ENCODE measurements at regions not wholly inside any gene's neighbourhood (a gene's known extent, or its start where the extent isn't known, plus 50 kb on each side); places are given as distances from the start of the nearest gene placed in this dataset.

- Histone ChIP-seq H3K4me1 (ENCODE audit: low read length) (no peaks in the 10 kb centered on the region), H3K4me3 (ENCODE audit: low read length) (no peak overlapping the region), H2AFZ (ENCODE audit: low read length) (no peak overlapping the region), H3K9me2 (replicated peaks; ENCODE audit: insufficient read depth, low read length) (no peaks in the 10 kb centered on the region), H3K9ac (ENCODE audit: low read length) (no peak overlapping the region), H3K27ac (ENCODE audit: low read length) (no peak overlapping the region), H3K79me2 (ENCODE audit: low read length) (no peaks in the 10 kb centered on the region), H3K4me2 (ENCODE audit: low read depth, low read length, poor library complexity, severe bottlenecking) (no peak overlapping the region), H3K9me3 (ENCODE audit: low read length) (no peaks in the 10 kb centered on the region), H3K36me3 (ENCODE audit: insufficient read depth, low read length) (no peaks in the 10 kb centered on the region), H4K20me1 (ENCODE audit: insufficient read depth, low read depth, low read length) (no peaks in the 10 kb centered on the region), H3K27me3 (ENCODE audit: low read length) (no peaks in the 10 kb centered on the region)
- no peak for DNase-seq
These were observed 72.4 kb upstream of the GADL1 start for GRCh38 chr3:30966896-30967295.

GRCh38 chr3:30970183-30970582 lies 75.7 kb upstream of the GADL1 start:
- no peak overlapping the region for H3K9ac ChIP-seq (ENCODE audit: low read length)
- H3K4me2 ChIP-seq (ENCODE audit: low read depth, low read length, poor library complexity, severe bottlenecking) = no peak overlapping the region
- H3K4me3 ChIP-seq (ENCODE audit: low read length) = no peak overlapping the region
- H4K20me1 ChIP-seq (ENCODE audit: insufficient read depth, low read depth, low read length) = no peaks in the 10 kb centered on the region
- no peaks in the 10 kb centered on the region for H3K36me3 ChIP-seq (ENCODE audit: insufficient read depth, low read length)
- DNase-seq = peak; percentile 41
- no peak overlapping the region for H2AFZ ChIP-seq (ENCODE audit: low read length)
- H3K9me2 ChIP-seq (replicated peaks; ENCODE audit: insufficient read depth, low read length) = no peaks in the 10 kb centered on the region
- no peaks in the 10 kb centered on the region for H3K27me3 ChIP-seq (ENCODE audit: low read length)
- no peaks in the 10 kb centered on the region for H3K4me1 ChIP-seq (ENCODE audit: low read length)
- no peak overlapping the region for H3K27ac ChIP-seq (ENCODE audit: low read length)
- no peaks in the 10 kb centered on the region for H3K79me2 ChIP-seq (ENCODE audit: low read length)
- no peaks in the 10 kb centered on the region for H3K9me3 ChIP-seq (ENCODE audit: low read length)

- no peaks in the 10 kb centered on the region for H3K36me3 ChIP-seq (ENCODE audit: insufficient read depth, low read length)
- H2AFZ ChIP-seq (ENCODE audit: low read length) = no peak overlapping the region
- no peak overlapping the region for H3K4me3 ChIP-seq (ENCODE audit: low read length)
- H3K4me1 ChIP-seq (ENCODE audit: low read length) = no peaks in the 10 kb centered on the region
- no peaks in the 10 kb centered on the region for H4K20me1 ChIP-seq (ENCODE audit: insufficient read depth, low read depth, low read length)
- H3K9me3 ChIP-seq (ENCODE audit: low read length) = no peaks in the 10 kb centered on the region
- no peak overlapping the region for H3K9ac ChIP-seq (ENCODE audit: low read length)
- H3K4me2 ChIP-seq (ENCODE audit: low read depth, low read length, poor library complexity, severe bottlenecking) = no peak overlapping the region
- no peak overlapping the region for H3K27ac ChIP-seq (ENCODE audit: low read length)
- no peak for DNase-seq
- no peaks in the 10 kb centered on the region for H3K79me2 ChIP-seq (ENCODE audit: low read length)
- H3K27me3 ChIP-seq (ENCODE audit: low read length) = no peaks in the 10 kb centered on the region
- H3K9me2 ChIP-seq (replicated peaks; ENCODE audit: insufficient read depth, low read length) = no peaks in the 10 kb centered on the region
These were observed 78.0 kb upstream of the GADL1 start for GRCh38 chr3:30972449-30972848.

GRCh38 chr3:30974071-30974470 lies 79.6 kb upstream of the GADL1 start:
- Histone ChIP-seq H3K4me1 (ENCODE audit: low read length) (no peaks in the 10 kb centered on the region), H3K9me3 (ENCODE audit: low read length) (no peaks in the 10 kb centered on the region), H3K36me3 (ENCODE audit: insufficient read depth, low read length) (no peaks in the 10 kb centered on the region), H3K4me3 (ENCODE audit: low read length) (no peak overlapping the region), H3K9ac (ENCODE audit: low read length) (no peak overlapping the region), H2AFZ (ENCODE audit: low read length) (no peak overlapping the region), H3K27me3 (ENCODE audit: low read length) (no peaks in the 10 kb centered on the region), H4K20me1 (ENCODE audit: insufficient read depth, low read depth, low read length) (no peaks in the 10 kb centered on the region), H3K9me2 (replicated peaks; ENCODE audit: insufficient read depth, low read length) (no peaks in the 10 kb centered on the region), H3K27ac (ENCODE audit: low read length) (no peak overlapping the region), H3K4me2 (ENCODE audit: low read depth, low read length, poor library complexity, severe bottlenecking) (no peak overlapping the region), H3K79me2 (ENCODE audit: low read length) (no peaks in the 10 kb centered on the region)
- DNase-seq = no peak

- Histone ChIP-seq H3K4me1 (ENCODE audit: low read length) (no peaks in the 10 kb centered on the region), H3K27me3 (ENCODE audit: low read length) (no peaks in the 10 kb centered on the region), H3K4me2 (ENCODE audit: low read depth, low read length, poor library complexity, severe bottlenecking) (no peak overlapping the region), H3K27ac (ENCODE audit: low read length) (no peak overlapping the region), H3K79me2 (ENCODE audit: low read length) (no peaks in the 10 kb centered on the region), H2AFZ (ENCODE audit: low read length) (no peak overlapping the region), H3K4me3 (ENCODE audit: low read length) (no peak overlapping the region), H4K20me1 (ENCODE audit: insufficient read depth, low read depth, low read length) (no peaks in the 10 kb centered on the region), H3K36me3 (ENCODE audit: insufficient read depth, low read length) (no peaks in the 10 kb centered on the region), H3K9ac (ENCODE audit: low read length) (no peak overlapping the region), H3K9me2 (replicated peaks; ENCODE audit: insufficient read depth, low read length) (no peaks in the 10 kb centered on the region), H3K9me3 (ENCODE audit: low read length) (no peaks in the 10 kb centered on the region)
- DNase-seq = no peak
These were observed 83.1 kb upstream of the GADL1 start for GRCh38 chr3:30977592-30977991.

GRCh38 chr3:30980993-30981392 lies 86.5 kb upstream of the GADL1 start:
- Histone ChIP-seq H2AFZ (ENCODE audit: low read length) (no peak overlapping the region), H3K4me1 (ENCODE audit: low read length) (no peaks in the 10 kb centered on the region), H3K27ac (ENCODE audit: low read length) (no peak overlapping the region), H3K9me3 (ENCODE audit: low read length) (no peaks in the 10 kb centered on the region), H3K9ac (ENCODE audit: low read length) (no peak overlapping the region), H3K4me2 (ENCODE audit: low read depth, low read length, poor library complexity, severe bottlenecking) (no peak overlapping the region), H4K20me1 (ENCODE audit: insufficient read depth, low read depth, low read length) (no peaks in the 10 kb centered on the region), H3K9me2 (replicated peaks; ENCODE audit: insufficient read depth, low read length) (no peaks in the 10 kb centered on the region), H3K27me3 (ENCODE audit: low read length) (no peaks in the 10 kb centered on the region), H3K36me3 (ENCODE audit: insufficient read depth, low read length) (no peaks in the 10 kb centered on the region), H3K79me2 (ENCODE audit: low read length) (no peaks in the 10 kb centered on the region), H3K4me3 (ENCODE audit: low read length) (no peak overlapping the region)
- DNase-seq = no peak

- Histone ChIP-seq H3K36me3 (ENCODE audit: insufficient read depth, low read length) (no peaks in the 10 kb centered on the region), H4K20me1 (ENCODE audit: insufficient read depth, low read depth, low read length) (no peaks in the 10 kb centered on the region), H3K79me2 (ENCODE audit: low read length) (no peaks in the 10 kb centered on the region), H3K9ac (ENCODE audit: low read length) (no peak overlapping the region), H3K27ac (ENCODE audit: low read length) (no peak overlapping the region), H3K4me1 (ENCODE audit: low read length) (no peaks in the 10 kb centered on the region), H3K27me3 (ENCODE audit: low read length) (no peaks in the 10 kb centered on the region), H3K9me2 (replicated peaks; ENCODE audit: insufficient read depth, low read length) (no peaks in the 10 kb centered on the region), H3K4me2 (ENCODE audit: low read depth, low read length, poor library complexity, severe bottlenecking) (no peak overlapping the region), H2AFZ (ENCODE audit: low read length) (no peak overlapping the region), H3K9me3 (ENCODE audit: low read length) (no peaks in the 10 kb centered on the region), H3K4me3 (ENCODE audit: low read length) (no peak overlapping the region)
- DNase-seq = no peak
These were observed 88.1 kb upstream of the GADL1 start for GRCh38 chr3:30982416-30983075.

GRCh38 chr3:30984855-30985749 lies 90.6 kb upstream of the GADL1 start:
- Histone ChIP-seq H3K4me3 (ENCODE audit: low read length) (no peak overlapping the region), H3K4me1 (ENCODE audit: low read length) (no peaks in the 10 kb centered on the region), H4K20me1 (ENCODE audit: insufficient read depth, low read depth, low read length) (no peaks in the 10 kb centered on the region), H3K9me3 (ENCODE audit: low read length) (no peaks in the 10 kb centered on the region), H3K9ac (ENCODE audit: low read length) (no peak overlapping the region), H3K79me2 (ENCODE audit: low read length) (no peaks in the 10 kb centered on the region), H3K36me3 (ENCODE audit: insufficient read depth, low read length) (no peaks in the 10 kb centered on the region), H3K27me3 (ENCODE audit: low read length) (no peaks in the 10 kb centered on the region; the same call in 1 of the 2 replicates), H2AFZ (ENCODE audit: low read length) (no peak overlapping the region), H3K27ac (ENCODE audit: low read length) (no peak overlapping the region), H3K4me2 (ENCODE audit: low read depth, low read length, poor library complexity, severe bottlenecking) (no peak overlapping the region), H3K9me2 (replicated peaks; ENCODE audit: insufficient read depth, low read length) (no peaks in the 10 kb centered on the region)
- no peak for DNase-seq
